SK-N-SH (cell line): ENCODE measurements at regions not wholly inside any gene's neighbourhood (a gene's known extent, or its start where the extent isn't known, plus 50 kb on each side); places are given as distances from the start of the nearest gene placed in this dataset.

Source experiments
- CTCF ChIA-PET: fragments of 300-600, 350-600 bp; formaldehyde crosslinking; extraction: SDS; loops from one replicate; lab custom pipeline; 2021; lab: Yijun Ruan, JAX
- POLR2A ChIA-PET: fragments of 350-600 bp; sonication (Branson Sonifier 250); formaldehyde crosslinking; extraction: SDS; loops from one replicate; lab custom pipeline; 2020; ENCODE audit warnings: antibody characterized with exemption, inconsistent platforms; lab: Yijun Ruan, JAX
- DNase-seq: peaks from one replicate; pipeline ENCODE4 v3.0.0; 2012
- H2AFZ ChIP-seq: fragments of 200-600 bp; sonication (generic); 2 replicates; pipeline ENCODE4 v1.8.1; 2016; ENCODE audit warnings: antibody characterized with exemption, mild to moderate bottlenecking, low read depth
- H3F3A ChIP-seq: fragments of 200-600 bp; sonication (generic); replicated peaks from 2 replicates; pipeline ENCODE3; 2016; ENCODE audit warnings: antibody characterized with exemption, mild to moderate bottlenecking; ENCODE audit not compliant: insufficient read depth
- H3K27ac ChIP-seq, 2 experiments: fragments of 200-500 bp in 1 of 2; fragments of 200-600 bp in 1 of 2; sonication (Bioruptor generic) in 1 of 2; sonication (generic), shearing (Covaris generic) in 1 of 2; 2 replicates each; pipeline versions ENCODE4 v1.5.1 to v1.6.1; 2014 to 2016; ENCODE audit warnings: low read depth in 2 of 2, inconsistent platforms in 1 of 2, low read length in 1 of 2, mild to moderate bottlenecking in 1 of 2, mixed read lengths in 1 of 2
- H3K27me3 ChIP-seq: fragments of 200-600 bp; sonication (generic), shearing (Covaris generic); 2 replicates; pipeline ENCODE4 v1.6.1; 2016; ENCODE audit warnings: mixed run types; ENCODE audit not compliant: insufficient read depth
- H3K36me3 ChIP-seq, 2 experiments: fragments of 200-500 bp in 1 of 2; fragments of 200-600 bp in 1 of 2; sonication (Bioruptor generic) in 1 of 2; sonication (generic) in 1 of 2; replicated peaks in 1 of 2; 2 replicates each; pipeline versions ENCODE3 to v1.5.1; 2014 to 2016; ENCODE audit warnings: low read length in 1 of 2, mild to moderate bottlenecking in 1 of 2; ENCODE audit not compliant: insufficient read depth in 2 of 2, control insufficient read depth in 1 of 2
- H3K4me1 ChIP-seq, 2 experiments: fragments of 200-500 bp in 1 of 2; fragments of 200-600 bp in 1 of 2; sonication (Bioruptor generic) in 1 of 2; sonication (generic), shearing (Covaris generic) in 1 of 2; 2 replicates each; pipeline versions ENCODE4 v1.5.1 to v1.6.1; 2014 to 2016; ENCODE audit warnings: low read depth in 1 of 2, low read length in 1 of 2, mixed run types in 1 of 2; ENCODE audit not compliant: insufficient read depth in 2 of 2, control insufficient read depth in 1 of 2
- H3K4me2 ChIP-seq: fragments of 200-600 bp; sonication (generic), shearing (Covaris generic); 2 replicates; pipeline ENCODE4 v1.6.1; 2017; ENCODE audit warnings: mixed run types
- H3K4me3 ChIP-seq, 2 experiments: fragments of 200-500 bp in 1 of 2; fragments of 200-600 bp in 1 of 2; sonication (Bioruptor generic) in 1 of 2; sonication (generic), shearing (Covaris generic) in 1 of 2; 2 replicates each; pipeline versions ENCODE4 v1.5.1 to v1.8.1; 2014 to 2016; ENCODE audit warnings: low read depth in 2 of 2, inconsistent platforms in 1 of 2, low read length in 1 of 2, mild to moderate bottlenecking in 1 of 2, mixed read lengths in 1 of 2, moderate library complexity in 1 of 2
- H3K79me2 ChIP-seq: fragments of 200-600 bp; sonication (generic); 2 replicates; pipeline ENCODE4 v1.8.1; 2017; ENCODE audit warnings: mild to moderate bottlenecking; ENCODE audit not compliant: insufficient read depth
- H3K9ac ChIP-seq: fragments of 200-600 bp; sonication (generic); 2 replicates; pipeline ENCODE4 v1.6.1; 2017; ENCODE audit warnings: mixed run types
- H3K9me2 ChIP-seq: fragments of 200-600 bp; sonication (generic); 2 replicates; pipeline ENCODE4 v1.6.1; 2017; ENCODE audit warnings: mixed run types
- H3K9me3 ChIP-seq: fragments of 200-600 bp; sonication (generic); 2 replicates; pipeline ENCODE4 v1.6.1; 2017; ENCODE audit warnings: mixed run types, mild to moderate bottlenecking, moderate library complexity
- H4K20me1 ChIP-seq: fragments of 200-600 bp; sonication (generic); 2 replicates; pipeline ENCODE4 v1.6.1; 2017; ENCODE audit warnings: mild to moderate bottlenecking, mixed run types; ENCODE audit not compliant: insufficient read depth
- CHD2 ChIP-seq: fragments of 150-350 bp; IDR thresholded peaks from 2 replicates; pipeline ENCODE4 v1.6.1; 2018; ENCODE audit warnings: low read length; ENCODE audit not compliant: partially characterized antibody
- FOXM1 ChIP-seq: IDR thresholded peaks from 2 replicates; pipeline ENCODE4 v1.4.0; 2012; ENCODE audit warnings: low read depth, mild to moderate bottlenecking
- POLR2AphosphoS5 ChIP-seq: IDR thresholded peaks from 2 replicates; pipeline ENCODE4 v1.6.1; 2012; ENCODE audit warnings: low read depth, low read length
- RAD21 ChIP-seq: IDR thresholded peaks from 2 replicates; pipeline ENCODE4 v1.6.1; 2012; ENCODE audit warnings: mild to moderate bottlenecking, low read length
- REST ChIP-seq: IDR thresholded peaks from 2 replicates; pipeline ENCODE4 v1.6.1; 2012; ENCODE audit warnings: mild to moderate bottlenecking, low read depth, low read length, moderate library complexity
- RFX5 ChIP-seq: IDR thresholded peaks from 2 replicates; pipeline ENCODE4 v1.6.1; 2012; ENCODE audit warnings: mild to moderate bottlenecking, improper control_type of control experiment, low read length
- RXRA ChIP-seq: IDR thresholded peaks from 2 replicates; pipeline ENCODE4 v1.4.0; 2012; ENCODE audit warnings: low read depth, mild to moderate bottlenecking, borderline replicate concordance
- SIN3A ChIP-seq: IDR thresholded peaks from 2 replicates; pipeline ENCODE4 v1.6.1; 2012; ENCODE audit warnings: low read depth, mild to moderate bottlenecking, low read length, moderate library complexity, borderline replicate concordance
- SMC3 ChIP-seq: IDR thresholded peaks from 2 replicates; pipeline ENCODE4 v1.6.1; 2012; ENCODE audit warnings: low read depth, low read length, improper control_type of control experiment
- TCF12 ChIP-seq: IDR thresholded peaks from 2 replicates; pipeline ENCODE4 v1.4.0; 2012
- USF1 ChIP-seq: IDR thresholded peaks from 2 replicates; pipeline ENCODE4 v1.4.0; 2012; ENCODE audit warnings: low read depth, borderline replicate concordance
- YY1 ChIP-seq: IDR thresholded peaks from 2 replicates; pipeline ENCODE4 v1.4.0; 2012; ENCODE audit warnings: low read depth, mild to moderate bottlenecking
- WGBS: methylation state at CpG from one replicate; pipeline ENCODE4 v1.1.6; 2017; ENCODE audit warnings: low lambda C conversion rate; 5-methylcytosine and 5-hydroxymethylcytosine counted together
- TF ChIP-seq, protein P1 (sequence below): IDR thresholded peaks from 2 replicates; pipeline ENCODE4 v1.4.0; 2012; ENCODE audit warnings: low read depth
- TF ChIP-seq, protein P2 (sequence below): fragments of 200-600 bp; sonication (generic); IDR thresholded peaks from 2 replicates; pipeline ENCODE4 v1.6.1; 2017; ENCODE audit warnings: antibody characterized with exemption, mild to moderate bottlenecking, moderate library complexity
- TF ChIP-seq, protein P3 (sequence below): fragments of 150-350 bp; IDR thresholded peaks from 2 replicates; pipeline ENCODE4 v1.6.1; 2017; ENCODE audit warnings: antibody characterized with exemption, low read length, low read depth, borderline replicate concordance

DNA sequence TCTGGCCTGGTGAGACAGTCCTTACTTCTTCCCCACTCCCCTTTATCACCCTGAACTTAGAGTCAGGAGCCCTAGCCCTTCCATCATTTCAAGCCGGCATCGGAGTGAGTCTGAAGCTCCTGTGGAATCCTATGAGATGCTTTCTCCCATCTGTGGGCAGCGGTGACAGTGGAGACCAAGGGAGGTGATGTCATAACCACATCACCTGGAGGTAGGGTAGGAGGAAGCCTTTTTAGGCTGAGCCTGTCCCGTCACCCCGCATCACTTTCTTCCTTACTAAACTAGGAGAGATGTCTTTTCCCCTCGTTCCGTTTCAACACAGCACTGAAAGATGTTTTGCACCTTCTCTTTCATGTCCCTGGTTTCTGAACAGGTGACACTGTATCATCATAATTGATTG, 124.1 kb upstream of the WWC1 start:
- no peak overlapping the region for H2AFZ ChIP-seq
- H3K36me3 ChIP-seq = no peaks in the 10 kb centered on the region
- ChIA-PET POLR2A (no interaction called here), CTCF (no interaction called here)
- no peaks in the 10 kb centered on the region for H3K9me3 ChIP-seq
- WGBS = 74% methylated on average over 7 of the region's 7 CpGs
- H3K4me2 ChIP-seq = no peak overlapping the region
- no peak overlapping the region for H3K4me3 ChIP-seq
- H3K4me1 ChIP-seq = peaks cover 0 to 21% of the 10 kb centered on the region in 2 experiments; a peak in 1 of 4 replicates
- no peaks in the 10 kb centered on the region for H3K9me2 ChIP-seq
- H3K27ac ChIP-seq = no peak overlapping the region
- no peak overlapping the region for H3K9ac ChIP-seq
- no peak for DNase-seq
- H3F3A ChIP-seq = no peaks in the 10 kb centered on the region
- no peak for TF ChIP-seq USF1
- TF ChIP-seq REST = no peak
- no peak for TF ChIP-seq YY1
- TF ChIP-seq, protein P1, sequence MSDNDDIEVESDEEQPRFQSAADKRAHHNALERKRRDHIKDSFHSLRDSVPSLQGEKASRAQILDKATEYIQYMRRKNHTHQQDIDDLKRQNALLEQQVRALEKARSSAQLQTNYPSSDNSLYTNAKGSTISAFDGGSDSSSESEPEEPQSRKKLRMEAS = no peak
- H3K79me2 ChIP-seq = no peaks in the 10 kb centered on the region
- H3K27me3 ChIP-seq = no peaks in the 10 kb centered on the region
- no peaks in the 10 kb centered on the region for H4K20me1 ChIP-seq

DNA sequence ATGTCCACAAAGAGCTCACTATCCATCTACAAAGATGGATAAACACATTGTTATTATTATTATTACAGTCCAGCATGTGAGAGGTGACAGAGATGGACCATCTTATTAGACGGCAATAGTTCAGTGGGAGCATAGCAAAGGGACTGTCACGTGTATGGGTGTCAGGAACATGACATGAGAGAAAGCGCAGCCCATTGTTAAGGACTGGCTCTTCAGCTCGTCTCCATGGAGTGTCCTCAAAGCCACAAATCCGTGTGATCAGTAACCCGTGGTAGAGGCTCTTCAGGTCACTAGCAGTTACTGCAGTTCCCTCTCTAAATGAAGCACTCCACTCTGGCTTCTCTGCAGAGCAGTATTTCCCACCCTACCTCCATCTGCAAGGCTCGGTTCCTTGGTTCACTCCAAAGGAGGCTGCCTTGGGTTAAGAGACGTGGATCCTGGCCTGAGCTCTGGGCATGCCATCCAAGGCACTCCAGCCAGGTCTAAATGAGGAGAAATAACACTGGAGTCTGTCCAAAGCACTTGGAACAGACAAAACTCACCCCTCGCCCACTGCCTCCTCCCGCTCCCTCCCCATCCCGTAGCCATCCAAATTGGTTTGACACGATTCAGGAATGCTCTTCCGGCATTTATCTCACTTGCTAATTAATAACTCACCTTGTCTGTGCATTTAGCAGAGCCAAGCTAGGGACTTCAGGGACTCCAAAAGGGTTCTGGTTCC, 122.3 kb upstream of the WWC1 start:
- Histone ChIP-seq H3K27me3 (no peaks in the 10 kb centered on the region), H3K4me3 (no peak overlapping the region), H3K36me3 (no peaks in the 10 kb centered on the region), H3K9ac (no peak overlapping the region), H3K79me2 (no peaks in the 10 kb centered on the region), H3K27ac (no peak overlapping the region), H3K9me3 (no peaks in the 10 kb centered on the region)
- no peak for TF ChIP-seq RXRA
- TF ChIP-seq RFX5 = no peak
- TF ChIP-seq RAD21 = no peak
- TF ChIP-seq POLR2AphosphoS5 = no peak
- TF ChIP-seq SIN3A = no peak
- no peak for TF ChIP-seq TCF12
- TF ChIP-seq, protein P2, sequence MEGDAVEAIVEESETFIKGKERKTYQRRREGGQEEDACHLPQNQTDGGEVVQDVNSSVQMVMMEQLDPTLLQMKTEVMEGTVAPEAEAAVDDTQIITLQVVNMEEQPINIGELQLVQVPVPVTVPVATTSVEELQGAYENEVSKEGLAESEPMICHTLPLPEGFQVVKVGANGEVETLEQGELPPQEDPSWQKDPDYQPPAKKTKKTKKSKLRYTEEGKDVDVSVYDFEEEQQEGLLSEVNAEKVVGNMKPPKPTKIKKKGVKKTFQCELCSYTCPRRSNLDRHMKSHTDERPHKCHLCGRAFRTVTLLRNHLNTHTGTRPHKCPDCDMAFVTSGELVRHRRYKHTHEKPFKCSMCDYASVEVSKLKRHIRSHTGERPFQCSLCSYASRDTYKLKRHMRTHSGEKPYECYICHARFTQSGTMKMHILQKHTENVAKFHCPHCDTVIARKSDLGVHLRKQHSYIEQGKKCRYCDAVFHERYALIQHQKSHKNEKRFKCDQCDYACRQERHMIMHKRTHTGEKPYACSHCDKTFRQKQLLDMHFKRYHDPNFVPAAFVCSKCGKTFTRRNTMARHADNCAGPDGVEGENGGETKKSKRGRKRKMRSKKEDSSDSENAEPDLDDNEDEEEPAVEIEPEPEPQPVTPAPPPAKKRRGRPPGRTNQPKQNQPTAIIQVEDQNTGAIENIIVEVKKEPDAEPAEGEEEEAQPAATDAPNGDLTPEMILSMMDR = no peak
- no peak for TF ChIP-seq CHD2
- TF ChIP-seq FOXM1 = no peak
- TF ChIP-seq, protein P3, sequence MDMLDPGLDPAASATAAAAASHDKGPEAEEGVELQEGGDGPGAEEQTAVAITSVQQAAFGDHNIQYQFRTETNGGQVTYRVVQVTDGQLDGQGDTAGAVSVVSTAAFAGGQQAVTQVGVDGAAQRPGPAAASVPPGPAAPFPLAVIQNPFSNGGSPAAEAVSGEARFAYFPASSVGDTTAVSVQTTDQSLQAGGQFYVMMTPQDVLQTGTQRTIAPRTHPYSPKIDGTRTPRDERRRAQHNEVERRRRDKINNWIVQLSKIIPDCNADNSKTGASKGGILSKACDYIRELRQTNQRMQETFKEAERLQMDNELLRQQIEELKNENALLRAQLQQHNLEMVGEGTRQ = no peak
- TF ChIP-seq SMC3 = no peak
- TF ChIP-seq, all 33 proteins: peak for 0
- 61% methylated on average over 11 of the region's 13 CpGs for WGBS
- Histone ChIP-seq H2AFZ (no peak overlapping the region), H4K20me1 (no peaks in the 10 kb centered on the region), H3K9me2 (no peaks in the 10 kb centered on the region), H3F3A (no peaks in the 10 kb centered on the region), H3K4me2 (no peak overlapping the region), H3K4me1 (peaks cover 0 to 23% of the 10 kb centered on the region in 2 experiments; a peak in 1 of 4 replicates)
- no peak for DNase-seq
- CTCF ChIA-PET = interaction anchor here (2.1 to 3.2 kb wide), 2 partner anchors 9 to 51 kb away, joined by 6 to 14 read pairs; no protein-coding TSS in a partner anchor
- POLR2A ChIA-PET = interaction anchor here (0.6 kb wide), 1 partner anchor 1016 kb away, joined by 3 read pairs; no protein-coding TSS in a partner anchor
